ENCODE measurements at regions not wholly inside any gene's neighbourhood (a gene's known extent, or its start where the extent isn't known, plus 50 kb on each side); places are given as distances from the start of the nearest gene placed in this dataset.

DNA sequence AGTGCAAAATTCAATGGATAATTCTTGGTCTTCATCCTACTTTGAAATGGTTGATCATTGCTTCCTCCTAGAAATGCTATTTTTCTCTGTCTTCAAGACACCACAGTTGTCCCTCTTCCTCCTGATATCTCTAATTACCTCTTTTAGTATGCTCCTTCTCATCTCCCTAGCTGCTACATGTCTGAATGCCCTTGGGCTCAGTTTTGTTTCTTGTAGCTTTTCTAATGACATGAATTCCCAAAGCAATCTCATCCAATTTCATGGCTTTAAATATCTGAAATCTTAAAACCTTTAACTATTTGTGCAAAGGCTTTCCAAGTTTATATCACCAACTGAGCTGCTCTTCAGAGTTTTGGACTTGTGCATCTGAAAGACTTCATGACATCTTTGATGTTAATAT is 120.2 kb upstream of the RGS17 start:
- H3K27me3 ChIP-seq (ENCODE audit: control insufficient read depth, insufficient read depth, low read length), result no peaks in the 10 kb centered on the region
- H3K27ac ChIP-seq (ENCODE audit: low read length), result no peak overlapping the region
- H3K4me1 ChIP-seq (ENCODE audit: control insufficient read depth, insufficient read depth, low read length), result no peaks in the 10 kb centered on the region
- no peak for DNase-seq
- no peaks in the 10 kb centered on the region for H3K9me3 ChIP-seq (replicated peaks; ENCODE audit: control insufficient read depth, low read depth, low read length)
- H3K4me3 ChIP-seq (ENCODE audit: low read length), result no peak overlapping the region
- H3K36me3 ChIP-seq (ENCODE audit: control insufficient read depth, insufficient read depth, low read length), result no peaks in the 10 kb centered on the region

DNA sequence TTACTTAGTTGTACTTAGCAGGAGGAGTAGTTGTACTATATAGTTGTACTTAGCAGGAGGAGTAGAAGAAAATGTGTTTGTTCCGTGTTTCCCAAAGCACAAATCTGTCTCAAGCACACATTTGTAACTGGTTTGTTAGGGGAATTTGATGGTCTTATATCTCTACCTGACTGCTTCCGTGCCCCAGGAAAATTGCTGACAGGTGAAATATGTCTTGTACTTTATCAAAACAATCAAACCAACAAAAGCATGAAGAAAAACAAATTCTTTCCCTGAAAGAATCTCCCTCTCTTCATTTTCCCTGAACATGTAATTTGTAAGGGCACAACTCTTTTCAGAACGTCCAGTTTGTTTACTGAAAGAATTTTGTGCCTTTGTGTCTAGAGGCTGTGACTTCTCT is 106.6 kb upstream of the RGS17 start:
- Histone ChIP-seq H3K27me3 (ENCODE audit: control insufficient read depth, insufficient read depth, low read length) (no peaks in the 10 kb centered on the region), H3K4me3 (ENCODE audit: low read length) (no peak overlapping the region), H3K9me3 (replicated peaks; ENCODE audit: control insufficient read depth, low read depth, low read length) (no peaks in the 10 kb centered on the region), H3K4me1 (ENCODE audit: control insufficient read depth, insufficient read depth, low read length) (no peaks in the 10 kb centered on the region), H3K27ac (ENCODE audit: low read length) (no peak overlapping the region), H3K36me3 (ENCODE audit: control insufficient read depth, insufficient read depth, low read length) (no peaks in the 10 kb centered on the region)
- no CpG with 5 or more reads among the region's 3 CpGs for WGBS (ENCODE audit: insufficient coverage)
- no peak for DNase-seq

DNA sequence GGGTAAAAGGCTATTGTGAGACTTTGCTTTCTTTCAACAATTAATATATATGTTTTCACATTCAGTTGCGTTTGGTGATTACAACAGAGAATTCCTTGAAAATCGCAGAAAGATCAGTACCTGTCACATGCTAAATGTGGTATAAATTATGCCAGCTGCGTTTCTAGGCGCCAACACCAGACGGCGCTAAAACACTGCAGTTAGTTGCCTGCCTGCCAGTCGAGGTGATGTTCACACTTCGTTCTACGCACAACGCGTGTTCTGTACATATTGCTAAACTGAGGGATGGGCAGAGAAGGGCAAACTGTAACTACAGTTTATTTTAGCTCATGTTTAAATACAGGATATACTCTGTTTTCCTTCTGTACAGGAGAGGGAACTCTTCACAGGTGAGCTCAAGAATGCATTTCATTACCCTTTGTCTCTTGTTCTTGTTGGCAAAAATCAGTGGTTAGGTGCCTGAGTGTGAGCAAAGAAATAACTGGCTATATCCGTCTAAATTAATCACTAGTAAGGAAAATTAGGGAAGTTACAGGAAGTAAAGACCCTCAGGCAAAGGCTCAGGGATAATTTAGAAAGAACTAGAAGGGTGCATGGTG is 100.1 kb upstream of the RGS17 start:
- Histone ChIP-seq H3K27me3 (ENCODE audit: control insufficient read depth, insufficient read depth, low read length) (no peaks in the 10 kb centered on the region), H3K27ac (ENCODE audit: low read length) (no peak overlapping the region), H3K4me1 (ENCODE audit: control insufficient read depth, insufficient read depth, low read length) (no peaks in the 10 kb centered on the region), H3K36me3 (ENCODE audit: control insufficient read depth, insufficient read depth, low read length) (no peaks in the 10 kb centered on the region), H3K9me3 (replicated peaks; ENCODE audit: control insufficient read depth, low read depth, low read length) (no peaks in the 10 kb centered on the region), H3K4me3 (ENCODE audit: low read length) (no peak overlapping the region)
- DNase-seq, result peak; percentile 40
- WGBS (ENCODE audit: insufficient coverage), result 0% methylated on average over 9 of the region's 12 CpGs

GRCh38 chr6:153218184-153218792 is 87.2 kb upstream of the RGS17 start:
- no peaks in the 10 kb centered on the region for H3K9me3 ChIP-seq (replicated peaks; ENCODE audit: control insufficient read depth, low read depth, low read length)
- H3K27me3 ChIP-seq (ENCODE audit: control insufficient read depth, insufficient read depth, low read length), result no peaks in the 10 kb centered on the region
- H3K4me3 ChIP-seq (ENCODE audit: low read length), result no peak overlapping the region
- no CpG with 5 or more reads among the region's 3 CpGs for WGBS (ENCODE audit: insufficient coverage)
- no peaks in the 10 kb centered on the region for H3K36me3 ChIP-seq (ENCODE audit: control insufficient read depth, insufficient read depth, low read length)
- H3K4me1 ChIP-seq (ENCODE audit: control insufficient read depth, insufficient read depth, low read length), result no peaks in the 10 kb centered on the region
- H3K27ac ChIP-seq (ENCODE audit: low read length), result no peak overlapping the region
- DNase-seq, result no peak

DNA sequence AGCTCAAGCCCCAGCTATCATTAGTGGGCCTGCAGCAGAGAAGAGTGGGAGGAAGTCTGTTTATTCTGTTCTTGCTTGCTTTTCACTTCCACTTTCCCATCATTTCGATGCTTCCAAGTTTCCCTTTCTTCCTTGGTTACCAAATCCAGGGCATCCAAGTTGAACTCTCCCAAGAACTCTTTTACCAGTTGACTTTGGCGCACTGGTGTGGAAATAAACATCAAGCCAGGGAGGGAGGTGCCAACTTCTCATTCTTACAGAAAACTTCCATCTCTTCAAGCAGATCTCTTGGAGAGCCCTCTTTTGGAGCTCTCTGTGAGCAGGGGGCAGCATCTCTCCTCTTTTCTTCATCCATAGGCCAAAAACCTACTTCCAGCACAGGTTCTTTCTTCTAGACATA is 85.7 kb upstream of the RGS17 start:
- Histone ChIP-seq H3K27ac (ENCODE audit: low read length) (no peak overlapping the region), H3K4me1 (ENCODE audit: control insufficient read depth, insufficient read depth, low read length) (no peaks in the 10 kb centered on the region), H3K36me3 (ENCODE audit: control insufficient read depth, insufficient read depth, low read length) (no peaks in the 10 kb centered on the region), H3K4me3 (ENCODE audit: low read length) (no peak overlapping the region), H3K9me3 (replicated peaks; ENCODE audit: control insufficient read depth, low read depth, low read length) (no peaks in the 10 kb centered on the region), H3K27me3 (ENCODE audit: control insufficient read depth, insufficient read depth, low read length) (no peaks in the 10 kb centered on the region)
- DNase-seq, result no peak
- 100% methylated on average over 1 of the region's 2 CpGs for WGBS (ENCODE audit: insufficient coverage)

GRCh38 chr6:153215242-153215641 is 84.2 kb upstream of the RGS17 start:
- Histone ChIP-seq H3K36me3 (ENCODE audit: control insufficient read depth, insufficient read depth, low read length) (no peaks in the 10 kb centered on the region), H3K9me3 (replicated peaks; ENCODE audit: control insufficient read depth, low read depth, low read length) (no peaks in the 10 kb centered on the region), H3K27me3 (ENCODE audit: control insufficient read depth, insufficient read depth, low read length) (no peaks in the 10 kb centered on the region), H3K4me3 (ENCODE audit: low read length) (no peak overlapping the region), H3K4me1 (ENCODE audit: control insufficient read depth, insufficient read depth, low read length) (no peaks in the 10 kb centered on the region), H3K27ac (ENCODE audit: low read length) (no peak overlapping the region)
- no peak for DNase-seq
- 80% methylated on average over 1 of the region's 5 CpGs for WGBS (ENCODE audit: insufficient coverage)

DNA sequence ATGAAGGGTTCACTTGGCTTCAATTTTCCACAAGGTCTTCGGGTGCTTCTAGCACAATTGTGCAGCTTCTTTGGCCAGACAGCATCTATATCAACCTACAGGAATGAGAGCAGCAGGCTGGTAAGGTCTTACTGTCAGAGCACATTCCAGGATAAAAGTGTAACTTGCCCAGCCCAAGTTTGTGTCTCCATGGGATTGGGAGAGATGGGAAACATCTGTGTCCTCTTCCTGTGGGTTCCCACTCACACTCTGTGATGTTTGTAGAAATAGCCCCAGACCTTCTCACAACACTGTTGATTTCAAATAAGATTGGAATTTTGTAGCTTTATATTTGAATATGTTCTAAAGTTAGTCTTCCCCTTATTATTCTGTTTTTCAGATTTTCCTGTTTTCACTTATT is 83.4 kb upstream of the RGS17 start:
- Histone ChIP-seq H3K9me3 (replicated peaks; ENCODE audit: control insufficient read depth, low read depth, low read length) (peaks cover under 1% of the 10 kb centered on the region), H3K4me1 (ENCODE audit: control insufficient read depth, insufficient read depth, low read length) (no peaks in the 10 kb centered on the region), H3K27me3 (ENCODE audit: control insufficient read depth, insufficient read depth, low read length) (no peaks in the 10 kb centered on the region), H3K4me3 (ENCODE audit: low read length) (no peak overlapping the region), H3K27ac (ENCODE audit: low read length) (no peak overlapping the region), H3K36me3 (ENCODE audit: control insufficient read depth, insufficient read depth, low read length) (no peaks in the 10 kb centered on the region)
- no peak for DNase-seq
- no CpG with 5 or more reads among the region's 1 CpG for WGBS (ENCODE audit: insufficient coverage)

DNA sequence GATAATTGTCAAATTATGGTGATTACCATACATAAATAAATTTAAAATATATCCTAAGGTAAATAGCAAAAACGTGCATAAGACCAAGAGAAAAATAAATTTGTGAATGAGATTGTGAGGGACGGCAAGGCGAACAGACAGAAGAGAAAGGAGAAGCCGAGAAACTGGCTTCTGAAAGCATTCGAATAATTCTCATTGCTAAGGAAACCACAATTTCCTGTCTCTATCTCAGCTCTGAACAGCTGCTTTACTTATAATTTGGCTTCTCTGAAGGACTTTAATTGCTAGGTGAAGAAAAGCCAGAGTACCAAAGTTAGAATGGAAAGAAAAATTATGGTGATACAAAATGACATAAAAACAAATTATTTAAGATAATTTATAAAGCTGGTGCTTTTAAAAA is 79.0 kb upstream of the RGS17 start:
- Histone ChIP-seq H3K27me3 (ENCODE audit: control insufficient read depth, insufficient read depth, low read length) (no peaks in the 10 kb centered on the region), H3K4me1 (ENCODE audit: control insufficient read depth, insufficient read depth, low read length) (peaks cover 2% of the 10 kb centered on the region), H3K36me3 (ENCODE audit: control insufficient read depth, insufficient read depth, low read length) (no peaks in the 10 kb centered on the region), H3K4me3 (ENCODE audit: low read length) (no peak overlapping the region), H3K9me3 (replicated peaks; ENCODE audit: control insufficient read depth, low read depth, low read length) (peaks cover 2% of the 10 kb centered on the region), H3K27ac (ENCODE audit: low read length) (no peak overlapping the region)
- 40% methylated on average over 3 of the region's 5 CpGs for WGBS (ENCODE audit: insufficient coverage)
- peak; percentile 12 for DNase-seq

GRCh38 chr6:153208706-153209105 is 77.6 kb upstream of the RGS17 start:
- no peak overlapping the region for H3K27ac ChIP-seq (ENCODE audit: low read length)
- DNase-seq, result peak; percentile 74
- H3K4me1 ChIP-seq (ENCODE audit: control insufficient read depth, insufficient read depth, low read length), result peaks cover 2% of the 10 kb centered on the region
- no peaks in the 10 kb centered on the region for H3K36me3 ChIP-seq (ENCODE audit: control insufficient read depth, insufficient read depth, low read length)
- 40% methylated on average over 8 of the region's 8 CpGs for WGBS (ENCODE audit: insufficient coverage)
- H3K27me3 ChIP-seq (ENCODE audit: control insufficient read depth, insufficient read depth, low read length), result no peaks in the 10 kb centered on the region
- H3K9me3 ChIP-seq (replicated peaks; ENCODE audit: control insufficient read depth, low read depth, low read length), result peaks cover 2% of the 10 kb centered on the region
- no peak overlapping the region for H3K4me3 ChIP-seq (ENCODE audit: low read length)

DNA sequence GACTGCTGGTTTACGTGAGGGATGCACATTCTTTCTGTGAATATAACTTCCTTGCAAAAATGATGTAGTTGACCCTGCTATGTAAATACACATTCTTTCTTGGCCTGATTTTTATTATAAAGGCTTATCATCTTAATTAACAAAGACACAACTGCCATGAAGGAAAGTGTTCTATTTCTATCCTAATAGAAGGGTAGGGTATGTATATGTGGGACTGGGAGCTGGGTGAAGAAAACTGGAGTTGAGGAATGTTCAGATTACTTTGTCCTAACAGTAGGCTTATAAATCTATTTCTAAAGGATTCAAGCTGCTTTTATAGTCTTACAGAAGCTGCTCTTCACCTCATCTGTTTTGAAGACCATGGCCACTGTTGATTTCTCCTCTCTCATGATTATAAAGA is 76.5 kb upstream of the RGS17 start:
- Histone ChIP-seq H3K9me3 (replicated peaks; ENCODE audit: control insufficient read depth, low read depth, low read length) (peaks cover 2% of the 10 kb centered on the region), H3K36me3 (ENCODE audit: control insufficient read depth, insufficient read depth, low read length) (no peaks in the 10 kb centered on the region), H3K4me1 (ENCODE audit: control insufficient read depth, insufficient read depth, low read length) (peaks cover 2% of the 10 kb centered on the region), H3K4me3 (ENCODE audit: low read length) (no peak overlapping the region), H3K27ac (ENCODE audit: low read length) (no peak overlapping the region), H3K27me3 (ENCODE audit: control insufficient read depth, insufficient read depth, low read length) (no peaks in the 10 kb centered on the region)
- no CpG with 5 or more reads among the region's 1 CpG for WGBS (ENCODE audit: insufficient coverage)
- no peak for DNase-seq

DNA sequence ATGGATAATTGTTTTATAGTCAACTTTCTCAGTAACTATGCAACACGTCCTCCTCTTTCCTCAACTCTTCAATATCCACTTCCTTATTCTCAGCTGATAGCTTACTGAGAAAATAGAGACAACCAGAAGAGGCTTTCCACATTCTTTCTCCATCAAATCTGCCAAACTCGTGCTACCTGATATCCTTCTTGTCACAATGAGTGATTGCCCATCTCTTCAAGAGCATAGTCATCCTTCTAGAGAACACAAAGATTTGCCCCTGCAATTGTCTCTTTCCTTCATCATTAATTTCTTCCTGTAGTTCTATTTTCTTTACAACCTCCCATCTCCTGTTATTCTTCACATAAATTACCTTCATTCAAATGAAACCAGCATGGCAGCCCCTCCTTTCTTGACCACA is 75.9 kb upstream of the RGS17 start:
- DNase-seq, result no peak
- H3K9me3 ChIP-seq (replicated peaks; ENCODE audit: control insufficient read depth, low read depth, low read length), result peaks cover 2% of the 10 kb centered on the region
- no peaks in the 10 kb centered on the region for H3K36me3 ChIP-seq (ENCODE audit: control insufficient read depth, insufficient read depth, low read length)
- no peaks in the 10 kb centered on the region for H3K27me3 ChIP-seq (ENCODE audit: control insufficient read depth, insufficient read depth, low read length)
- no peak overlapping the region for H3K27ac ChIP-seq (ENCODE audit: low read length)
- H3K4me1 ChIP-seq (ENCODE audit: control insufficient read depth, insufficient read depth, low read length), result peaks cover 2% of the 10 kb centered on the region
- WGBS (ENCODE audit: insufficient coverage), result 36% methylated on average over 1 of the region's 2 CpGs
- no peak overlapping the region for H3K4me3 ChIP-seq (ENCODE audit: low read length)
